Mesendoderm (in vitro differentiated cells): ENCODE measurements at regions not wholly inside any gene's neighbourhood (a gene's known extent, or its start where the extent isn't known, plus 50 kb on each side); places are given as distances from the start of the nearest gene placed in this dataset.

Experiments
- DNase-seq: peaks from one replicate; pipeline ENCODE4 v3.0.0; 2013
- H2AK5ac ChIP-seq: 2 replicates; pipeline ENCODE4 v1.6.1; 2013; ENCODE audit warnings: low read length, inconsistent platforms
- H2BK120ac ChIP-seq: 2 replicates; pipeline ENCODE4 v1.6.1; 2013; ENCODE audit warnings: low read depth, mild to moderate bottlenecking, low read length, moderate library complexity, mixed read lengths
- H2BK15ac ChIP-seq: replicated peaks from 2 replicates; pipeline ENCODE4 v1.6.1; 2013; ENCODE audit warnings: low read depth, mild to moderate bottlenecking, moderate library complexity
- H2BK5ac ChIP-seq: 2 replicates; pipeline ENCODE4 v1.6.1; 2013; ENCODE audit warnings: low read length, inconsistent platforms
- H3K18ac ChIP-seq: 2 replicates; pipeline ENCODE4 v1.6.1; 2013; ENCODE audit warnings: mild to moderate bottlenecking, low read length, mixed read lengths
- H3K23ac ChIP-seq: one replicate; pipeline ENCODE4 v1.6.1; 2013; ENCODE audit warnings: low read length
- H3K27ac ChIP-seq: 2 replicates; pipeline ENCODE4 v1.5.1; 2013; ENCODE audit warnings: low read depth, mild to moderate bottlenecking, inconsistent platforms, low read length, moderate library complexity
- H3K27me3 ChIP-seq: 2 replicates; pipeline ENCODE4 v1.6.1; 2013; ENCODE audit warnings: low read length, control low read depth, mild to moderate bottlenecking, inconsistent platforms; ENCODE audit not compliant: insufficient read depth, poor library complexity
- H3K36me3 ChIP-seq: 2 replicates; pipeline ENCODE4 v1.6.1; 2013; ENCODE audit warnings: low read length, inconsistent platforms; ENCODE audit not compliant: control insufficient read depth, insufficient read depth
- H3K4ac ChIP-seq: one replicate; pipeline ENCODE4 v1.6.1; 2013; ENCODE audit warnings: low read depth, mild to moderate bottlenecking, low read length, moderate library complexity
- H3K4me1 ChIP-seq: 2 replicates; pipeline ENCODE4 v1.6.1; 2013; ENCODE audit warnings: low read depth, low read length, inconsistent platforms; ENCODE audit not compliant: control insufficient read depth
- H3K4me2 ChIP-seq: 2 replicates; pipeline ENCODE4 v1.6.1; 2013; ENCODE audit warnings: low read length
- H3K4me3 ChIP-seq: 2 replicates; pipeline ENCODE4 v1.5.1; 2013; ENCODE audit warnings: mild to moderate bottlenecking, low read length
- H3K56ac ChIP-seq: one replicate; pipeline ENCODE4 v1.6.1; 2013; ENCODE audit warnings: low read length
- H3K79me1 ChIP-seq: 2 replicates; pipeline ENCODE4 v1.6.1; 2013; ENCODE audit warnings: low read length, inconsistent platforms
- H3K79me2 ChIP-seq: 2 replicates; pipeline ENCODE4 v1.6.1; 2013; ENCODE audit warnings: mild to moderate bottlenecking, low read length; ENCODE audit not compliant: control insufficient read depth, insufficient read depth
- H3K9ac ChIP-seq: 2 replicates; pipeline ENCODE4 v1.6.1; 2013; ENCODE audit warnings: low read length, inconsistent platforms
- H4K5ac ChIP-seq: one replicate; pipeline ENCODE4 v1.6.1; 2013; ENCODE audit warnings: low read length
- H4K8ac ChIP-seq: one replicate; pipeline ENCODE4 v1.6.1; 2013; ENCODE audit warnings: low read depth, mild to moderate bottlenecking, control low read depth, low read length, moderate library complexity
- WGBS: extraction: QIAGEN DNeasy Blood & Tissue Kit; methylation state at CpG from one replicate; pipeline ENCODE4 v1.1.7; 2013; ENCODE audit warnings: low lambda C conversion rate, missing lambda C conversion rate; ENCODE audit not compliant: insufficient coverage; ENCODE audit errors: extremely low coverage; 5-methylcytosine and 5-hydroxymethylcytosine counted together

DNA sequence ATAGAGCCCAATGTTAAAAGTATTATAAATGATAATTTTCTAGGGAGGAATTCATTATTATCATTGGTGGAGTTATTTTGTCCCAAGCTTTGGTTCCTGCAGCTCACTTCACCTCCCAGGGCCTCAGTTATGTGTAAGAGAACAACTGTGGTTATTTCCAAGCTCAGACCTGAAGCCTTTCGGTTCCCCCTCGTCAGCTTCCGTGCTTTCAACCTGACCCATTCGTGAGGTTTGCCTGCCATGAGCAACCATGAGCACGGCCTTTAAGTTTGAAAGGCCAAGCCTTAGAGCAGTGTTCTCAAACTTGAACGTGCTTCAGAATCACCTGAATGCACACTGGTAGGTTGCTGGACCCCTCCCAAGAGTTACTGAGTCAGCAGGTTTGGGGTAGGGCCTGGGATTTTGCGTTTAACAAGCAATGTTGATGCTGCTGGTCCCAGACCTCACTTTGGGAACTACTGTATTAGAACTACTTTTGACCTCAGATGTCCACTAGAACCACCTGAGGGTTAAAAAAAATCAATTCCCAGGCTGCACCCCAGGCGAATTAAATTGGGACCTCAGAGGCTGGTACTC lies 133.0 kb upstream of the PRMT8 start:
- Histone ChIP-seq H3K18ac (no peak overlapping the region), H2BK15ac (no peak overlapping the region), H3K4ac (no peak overlapping the region), H3K27me3 (no peaks in the 10 kb centered on the region), H3K79me1 (no peaks in the 10 kb centered on the region), H4K5ac (no peak overlapping the region), H3K4me1 (no peaks in the 10 kb centered on the region), H2BK120ac (no peak overlapping the region), H3K9ac (no peak overlapping the region), H3K36me3 (no peaks in the 10 kb centered on the region), H3K56ac (no peak overlapping the region), H3K27ac (no peak overlapping the region), H2BK5ac (no peak overlapping the region), H2AK5ac (no peak overlapping the region), H3K4me3 (no peak overlapping the region), H4K8ac (no peak overlapping the region), H3K4me2 (no peak overlapping the region), H3K79me2 (no peaks in the 10 kb centered on the region), H3K23ac (no peak overlapping the region)
- DNase-seq = no peak
- WGBS = no CpG with 5 or more reads among the region's 8 CpGs

- no peak overlapping the region for H3K23ac ChIP-seq
- H3K27me3 ChIP-seq = no peaks in the 10 kb centered on the region
- no peaks in the 10 kb centered on the region for H3K79me1 ChIP-seq
- H3K18ac ChIP-seq = no peak overlapping the region
- no peak overlapping the region for H2AK5ac ChIP-seq
- no peak overlapping the region for H3K27ac ChIP-seq
- H4K8ac ChIP-seq = no peak overlapping the region
- H4K5ac ChIP-seq = no peak overlapping the region
- H3K4me1 ChIP-seq = no peaks in the 10 kb centered on the region
- DNase-seq = no peak
- H3K4me2 ChIP-seq = no peak overlapping the region
- H3K56ac ChIP-seq = no peak overlapping the region
- no peak overlapping the region for H3K9ac ChIP-seq
- no peak overlapping the region for H3K4ac ChIP-seq
- H2BK5ac ChIP-seq = no peak overlapping the region
- H3K79me2 ChIP-seq = no peaks in the 10 kb centered on the region
- no peak overlapping the region for H3K4me3 ChIP-seq
- H2BK15ac ChIP-seq = no peak overlapping the region
- WGBS = no CpG with 5 or more reads among the region's 2 CpGs
- no peaks in the 10 kb centered on the region for H3K36me3 ChIP-seq
- H2BK120ac ChIP-seq = no peak overlapping the region
These were observed 131.5 kb upstream of the PRMT8 start for GRCh38 chr12:3359478-3359877.

GRCh38 chr12:3361146-3361545 lies 129.9 kb upstream of the PRMT8 start:
- Histone ChIP-seq H2AK5ac (no peak overlapping the region), H3K9ac (no peak overlapping the region), H3K18ac (no peak overlapping the region), H3K27me3 (no peaks in the 10 kb centered on the region), H3K27ac (no peak overlapping the region), H4K5ac (no peak overlapping the region), H2BK15ac (no peak overlapping the region), H2BK5ac (no peak overlapping the region), H3K56ac (no peak overlapping the region), H3K4me3 (no peak overlapping the region), H2BK120ac (no peak overlapping the region), H3K4me2 (no peak overlapping the region), H3K23ac (no peak overlapping the region), H3K4ac (no peak overlapping the region), H3K79me1 (no peaks in the 10 kb centered on the region), H3K79me2 (no peaks in the 10 kb centered on the region), H4K8ac (no peak overlapping the region), H3K36me3 (no peaks in the 10 kb centered on the region), H3K4me1 (no peaks in the 10 kb centered on the region)
- DNase-seq = no peak
- no CpG with 5 or more reads among the region's 6 CpGs for WGBS

GRCh38 chr12:3362737-3363136 lies 128.3 kb upstream of the PRMT8 start:
- H2BK5ac ChIP-seq = no peak overlapping the region
- DNase-seq = no peak
- H3K79me2 ChIP-seq = no peaks in the 10 kb centered on the region
- no peak overlapping the region for H2BK120ac ChIP-seq
- no peak overlapping the region for H3K18ac ChIP-seq
- no peak overlapping the region for H3K56ac ChIP-seq
- no peak overlapping the region for H2BK15ac ChIP-seq
- no peak overlapping the region for H3K27ac ChIP-seq
- no CpG with 5 or more reads among the region's 6 CpGs for WGBS
- no peaks in the 10 kb centered on the region for H3K27me3 ChIP-seq
- no peak overlapping the region for H3K4me3 ChIP-seq
- no peak overlapping the region for H4K8ac ChIP-seq
- no peaks in the 10 kb centered on the region for H3K36me3 ChIP-seq
- H3K4me1 ChIP-seq = no peaks in the 10 kb centered on the region
- H3K4ac ChIP-seq = no peak overlapping the region
- H3K79me1 ChIP-seq = no peaks in the 10 kb centered on the region
- H2AK5ac ChIP-seq = no peak overlapping the region
- no peak overlapping the region for H3K9ac ChIP-seq
- H4K5ac ChIP-seq = no peak overlapping the region
- no peak overlapping the region for H3K4me2 ChIP-seq
- H3K23ac ChIP-seq = no peak overlapping the region

DNA sequence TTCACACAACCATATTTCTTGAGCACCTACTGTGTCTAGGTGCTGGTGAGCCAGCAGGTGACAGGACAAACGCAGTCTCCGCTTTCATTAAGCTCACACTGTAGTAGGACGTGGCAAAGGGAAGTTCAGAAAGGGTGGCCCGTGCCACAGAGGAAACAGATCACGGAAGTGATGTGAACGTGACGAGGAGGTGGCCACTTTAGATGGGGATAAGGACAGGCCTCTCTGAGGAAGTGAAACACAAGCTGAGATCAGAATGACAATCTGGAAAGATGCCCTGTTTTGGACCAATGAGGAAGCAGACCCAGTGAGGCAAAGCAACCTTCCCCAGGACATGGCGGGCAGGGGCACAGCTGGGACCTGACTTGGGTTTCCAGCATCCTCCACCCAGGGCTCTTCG lies 127.4 kb upstream of the PRMT8 start:
- H3K56ac ChIP-seq = no peak overlapping the region
- no peak overlapping the region for H3K4me3 ChIP-seq
- no peaks in the 10 kb centered on the region for H3K79me1 ChIP-seq
- no peak overlapping the region for H2BK5ac ChIP-seq
- no peak overlapping the region for H2AK5ac ChIP-seq
- H3K27ac ChIP-seq = no peak overlapping the region
- no peaks in the 10 kb centered on the region for H3K4me1 ChIP-seq
- no peak overlapping the region for H3K4me2 ChIP-seq
- H3K4ac ChIP-seq = no peak overlapping the region
- DNase-seq = no peak
- H2BK120ac ChIP-seq = no peak overlapping the region
- no peak overlapping the region for H4K5ac ChIP-seq
- no peak overlapping the region for H3K23ac ChIP-seq
- no peak overlapping the region for H2BK15ac ChIP-seq
- H3K36me3 ChIP-seq = no peaks in the 10 kb centered on the region
- H4K8ac ChIP-seq = no peak overlapping the region
- H3K9ac ChIP-seq = no peak overlapping the region
- H3K79me2 ChIP-seq = no peaks in the 10 kb centered on the region
- no peak overlapping the region for H3K18ac ChIP-seq
- no CpG with 5 or more reads among the region's 9 CpGs for WGBS
- H3K27me3 ChIP-seq = no peaks in the 10 kb centered on the region

GRCh38 chr12:3364226-3364625 lies 126.8 kb upstream of the PRMT8 start:
- WGBS = no CpG with 5 or more reads among the region's 5 CpGs
- Histone ChIP-seq H4K8ac (no peak overlapping the region), H2BK120ac (no peak overlapping the region), H4K5ac (no peak overlapping the region), H3K4me1 (no peaks in the 10 kb centered on the region), H3K18ac (no peak overlapping the region), H3K9ac (no peak overlapping the region), H3K23ac (no peak overlapping the region), H3K56ac (no peak overlapping the region), H2BK15ac (no peak overlapping the region), H3K79me2 (no peaks in the 10 kb centered on the region), H2AK5ac (no peak overlapping the region), H3K27me3 (no peaks in the 10 kb centered on the region), H3K4ac (no peak overlapping the region), H3K27ac (no peak overlapping the region), H2BK5ac (no peak overlapping the region), H3K36me3 (no peaks in the 10 kb centered on the region), H3K4me3 (no peak overlapping the region), H3K79me1 (no peaks in the 10 kb centered on the region), H3K4me2 (no peak overlapping the region)
- DNase-seq = no peak
